ENCODE measurements at regions not wholly inside any gene's neighbourhood (a gene's known extent, or its start where the extent isn't known, plus 50 kb on each side); places are given as distances from the start of the nearest gene placed in this dataset.

DNA sequence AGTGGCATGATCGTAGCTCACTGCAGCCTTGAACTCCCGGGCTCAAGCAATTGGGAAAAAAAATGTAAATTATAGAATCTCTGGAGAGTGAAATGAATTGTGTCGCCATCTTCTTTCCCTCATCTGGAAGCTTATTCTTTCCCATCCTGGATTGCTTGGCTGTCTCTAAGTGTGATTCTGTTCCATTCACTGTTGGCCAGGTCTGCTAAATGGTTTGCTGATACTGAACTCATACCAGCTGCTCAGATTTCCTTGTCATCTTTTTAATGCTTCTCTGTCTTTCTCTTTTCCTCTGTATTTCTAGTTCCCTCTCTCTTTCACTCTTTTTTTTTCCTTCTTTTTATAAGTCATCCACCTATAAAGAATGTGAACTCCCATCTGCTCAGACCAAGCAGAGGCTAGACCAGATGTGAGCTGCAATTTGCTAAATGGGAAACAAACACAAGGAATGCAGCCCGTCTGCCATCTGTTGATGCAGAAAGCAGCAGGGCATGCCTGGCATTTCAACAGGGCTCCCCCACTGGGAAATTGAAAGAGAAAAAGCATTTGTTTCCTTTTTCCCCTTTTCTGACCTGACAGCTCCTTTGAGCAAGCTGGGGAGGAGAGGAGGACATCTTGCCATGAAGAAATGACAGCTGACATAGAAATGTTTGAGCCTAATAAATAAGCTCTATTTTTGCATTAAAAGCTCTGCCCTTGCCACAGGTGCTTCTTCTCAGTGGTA, 1823.6 kb upstream of the FLRT2 start:
- H3K14ac ChIP-seq (ENCODE audit: low read length), result no peak overlapping the region
- no peaks in the 10 kb centered on the region for H3K4me1 ChIP-seq (ENCODE audit: control insufficient read depth in 1 of 2, insufficient read depth in 2 of 2, low read length in 2 of 2)
- WGBS (ENCODE audit: extremely low coverage, insufficient coverage, insufficient read length), result no CpG with 5 or more reads among the region's 4 CpGs
- H3K36me3 ChIP-seq (ENCODE audit: control insufficient read depth in 1 of 2, insufficient read depth in 2 of 2, low read length in 2 of 2), result no peaks in the 10 kb centered on the region
- no peak overlapping the region for H2AK5ac ChIP-seq (ENCODE audit: low read length)
- no peak overlapping the region for H3K18ac ChIP-seq (ENCODE audit: low read length)
- H3K27ac ChIP-seq (ENCODE audit: low read depth, low read length), result no peak overlapping the region
- H2BK12ac ChIP-seq (ENCODE audit: low read length), result no peak overlapping the region
- no peak overlapping the region for H4K8ac ChIP-seq (ENCODE audit: low read depth, low read length)
- no peak overlapping the region for H4K12ac ChIP-seq (ENCODE audit: low read depth, low read length)
- no peak overlapping the region for H4K91ac ChIP-seq (ENCODE audit: low read depth, low read length)
- no peak overlapping the region for H2BK120ac ChIP-seq (ENCODE audit: insufficient read depth, low read length, poor library complexity)
- no peaks in the 10 kb centered on the region for H3K9me3 ChIP-seq (ENCODE audit: insufficient read depth, low read depth, low read length)
- no peak overlapping the region for H2BK5ac ChIP-seq (ENCODE audit: low read depth, low read length, poor library complexity)
- H3K4me2 ChIP-seq (ENCODE audit: low read length), result no peak overlapping the region
- DNase-seq, result no peak
- H3K4ac ChIP-seq (ENCODE audit: low read depth, low read length), result no peak overlapping the region
- no peaks in the 10 kb centered on the region for H3K27me3 ChIP-seq (ENCODE audit: insufficient read depth, low read length)
- H3K9ac ChIP-seq (ENCODE audit: low read length), result no peak overlapping the region
- no peak overlapping the region for H2AFZ ChIP-seq (ENCODE audit: insufficient read depth, low read length, poor library complexity)
- no peak overlapping the region for H3K4me3 ChIP-seq (ENCODE audit: low read depth, low read length)
- H3K79me1 ChIP-seq (ENCODE audit: low read length), result no peaks in the 10 kb centered on the region
- no peak overlapping the region for H3K23ac ChIP-seq (ENCODE audit: low read length)
- H3K79me2 ChIP-seq (ENCODE audit: control insufficient read depth, insufficient read depth, low read length, poor library complexity), result no peaks in the 10 kb centered on the region

DNA sequence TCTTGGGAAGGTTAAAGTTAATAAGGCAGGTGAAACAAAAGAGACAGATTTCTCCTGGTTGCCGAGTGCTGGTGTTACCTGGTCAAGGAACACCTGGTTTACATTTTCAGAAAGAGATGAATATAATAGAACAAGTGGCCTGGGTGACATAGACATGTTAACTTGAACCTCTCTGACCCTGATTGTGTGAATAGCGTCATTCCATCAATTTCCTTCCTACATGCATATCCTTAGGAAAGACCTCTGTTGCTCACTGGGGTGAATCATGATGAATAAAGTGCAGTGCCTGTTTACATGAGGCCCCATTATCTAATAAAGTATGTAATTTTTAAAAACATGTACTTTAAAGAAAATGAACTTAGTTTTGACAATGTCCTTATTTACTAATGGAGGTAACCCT, 1822.9 kb upstream of the FLRT2 start:
- no peaks in the 10 kb centered on the region for H3K27me3 ChIP-seq (ENCODE audit: insufficient read depth, low read length)
- H4K12ac ChIP-seq (ENCODE audit: low read depth, low read length), result no peak overlapping the region
- no peak overlapping the region for H3K18ac ChIP-seq (ENCODE audit: low read length)
- no peak overlapping the region for H3K4me2 ChIP-seq (ENCODE audit: low read length)
- no peak overlapping the region for H4K91ac ChIP-seq (ENCODE audit: low read depth, low read length)
- H3K4me1 ChIP-seq (ENCODE audit: control insufficient read depth in 1 of 2, insufficient read depth in 2 of 2, low read length in 2 of 2), result no peaks in the 10 kb centered on the region
- H3K36me3 ChIP-seq (ENCODE audit: control insufficient read depth in 1 of 2, insufficient read depth in 2 of 2, low read length in 2 of 2), result no peaks in the 10 kb centered on the region
- H3K9ac ChIP-seq (ENCODE audit: low read length), result no peak overlapping the region
- no peak overlapping the region for H2AK5ac ChIP-seq (ENCODE audit: low read length)
- H3K23ac ChIP-seq (ENCODE audit: low read length), result no peak overlapping the region
- no CpG with 5 or more reads among the region's 2 CpGs for WGBS (ENCODE audit: extremely low coverage, insufficient coverage, insufficient read length)
- H3K79me1 ChIP-seq (ENCODE audit: low read length), result no peaks in the 10 kb centered on the region
- no peak overlapping the region for H3K4ac ChIP-seq (ENCODE audit: low read depth, low read length)
- H3K79me2 ChIP-seq (ENCODE audit: control insufficient read depth, insufficient read depth, low read length, poor library complexity), result no peaks in the 10 kb centered on the region
- no peak overlapping the region for H4K8ac ChIP-seq (ENCODE audit: low read depth, low read length)
- no peak overlapping the region for H2BK5ac ChIP-seq (ENCODE audit: low read depth, low read length, poor library complexity)
- no peak overlapping the region for H3K4me3 ChIP-seq (ENCODE audit: low read depth, low read length)
- no peak overlapping the region for H2AFZ ChIP-seq (ENCODE audit: insufficient read depth, low read length, poor library complexity)
- DNase-seq, result no peak
- H2BK12ac ChIP-seq (ENCODE audit: low read length), result no peak overlapping the region
- H3K14ac ChIP-seq (ENCODE audit: low read length), result no peak overlapping the region
- H2BK120ac ChIP-seq (ENCODE audit: insufficient read depth, low read length, poor library complexity), result no peak overlapping the region
- H3K27ac ChIP-seq (ENCODE audit: low read depth, low read length), result no peak overlapping the region
- no peaks in the 10 kb centered on the region for H3K9me3 ChIP-seq (ENCODE audit: insufficient read depth, low read depth, low read length)

- no peak overlapping the region for H3K14ac ChIP-seq (ENCODE audit: low read length)
- no peaks in the 10 kb centered on the region for H3K79me1 ChIP-seq (ENCODE audit: low read length)
- H2AFZ ChIP-seq (ENCODE audit: insufficient read depth, low read length, poor library complexity), result no peak overlapping the region
- H3K36me3 ChIP-seq (ENCODE audit: control insufficient read depth in 1 of 2, insufficient read depth in 2 of 2, low read length in 2 of 2), result no peaks in the 10 kb centered on the region
- DNase-seq, result no peak
- no peak overlapping the region for H4K12ac ChIP-seq (ENCODE audit: low read depth, low read length)
- no peak overlapping the region for H3K4me3 ChIP-seq (ENCODE audit: low read depth, low read length)
- no peak overlapping the region for H4K91ac ChIP-seq (ENCODE audit: low read depth, low read length)
- H3K4me2 ChIP-seq (ENCODE audit: low read length), result no peak overlapping the region
- no peak overlapping the region for H2AK5ac ChIP-seq (ENCODE audit: low read length)
- H2BK12ac ChIP-seq (ENCODE audit: low read length), result no peak overlapping the region
- H3K27ac ChIP-seq (ENCODE audit: low read depth, low read length), result no peak overlapping the region
- no peak overlapping the region for H4K8ac ChIP-seq (ENCODE audit: low read depth, low read length)
- no peak overlapping the region for H3K4ac ChIP-seq (ENCODE audit: low read depth, low read length)
- H3K4me1 ChIP-seq (ENCODE audit: control insufficient read depth in 1 of 2, insufficient read depth in 2 of 2, low read length in 2 of 2), result no peaks in the 10 kb centered on the region
- no peaks in the 10 kb centered on the region for H3K79me2 ChIP-seq (ENCODE audit: control insufficient read depth, insufficient read depth, low read length, poor library complexity)
- H3K27me3 ChIP-seq (ENCODE audit: insufficient read depth, low read length), result no peaks in the 10 kb centered on the region
- H3K9ac ChIP-seq (ENCODE audit: low read length), result no peak overlapping the region
- no peak overlapping the region for H3K18ac ChIP-seq (ENCODE audit: low read length)
- no peaks in the 10 kb centered on the region for H3K9me3 ChIP-seq (ENCODE audit: insufficient read depth, low read depth, low read length)
- no peak overlapping the region for H2BK5ac ChIP-seq (ENCODE audit: low read depth, low read length, poor library complexity)
- no peak overlapping the region for H3K23ac ChIP-seq (ENCODE audit: low read length)
- H2BK120ac ChIP-seq (ENCODE audit: insufficient read depth, low read length, poor library complexity), result no peak overlapping the region
Measured at GRCh38 chr14:83709116-83709515, 1820.8 kb upstream of the FLRT2 start.

DNA sequence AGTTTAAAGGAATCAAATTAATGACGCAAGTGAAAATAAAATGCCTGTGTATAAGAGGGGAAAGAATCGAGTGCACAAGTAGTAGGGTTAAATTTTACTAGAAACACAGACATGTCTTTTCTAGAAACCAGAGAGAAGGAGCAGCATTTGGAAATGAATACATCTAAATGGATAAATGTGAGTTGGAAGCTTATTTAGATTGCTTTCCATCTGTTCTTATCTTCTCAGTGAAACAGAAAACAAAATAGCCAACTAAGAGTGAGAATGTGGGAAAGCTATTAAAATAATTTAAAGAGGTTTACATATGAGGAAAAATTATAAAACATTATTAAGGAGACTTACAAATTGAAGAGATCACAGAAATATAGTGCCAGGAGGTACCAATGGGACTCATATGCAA, 1818.9 kb upstream of the FLRT2 start:
- WGBS (ENCODE audit: extremely low coverage, insufficient coverage, insufficient read length), result 100% methylated on average over 1 of the region's 2 CpGs
- no peak overlapping the region for H4K91ac ChIP-seq (ENCODE audit: low read depth, low read length)

More for the DNA sequence above, 1818.9 kb upstream of the FLRT2 start:
- H4K12ac ChIP-seq (ENCODE audit: low read depth, low read length), result no peak overlapping the region
- no peak overlapping the region for H3K4ac ChIP-seq (ENCODE audit: low read depth, low read length)
- H3K14ac ChIP-seq (ENCODE audit: low read length), result no peak overlapping the region
- no peaks in the 10 kb centered on the region for H3K36me3 ChIP-seq (ENCODE audit: control insufficient read depth in 1 of 2, insufficient read depth in 2 of 2, low read length in 2 of 2)
- H3K9me3 ChIP-seq (ENCODE audit: insufficient read depth, low read depth, low read length), result no peaks in the 10 kb centered on the region
- no peaks in the 10 kb centered on the region for H3K79me2 ChIP-seq (ENCODE audit: control insufficient read depth, insufficient read depth, low read length, poor library complexity)
- no peaks in the 10 kb centered on the region for H3K27me3 ChIP-seq (ENCODE audit: insufficient read depth, low read length)
- H3K4me2 ChIP-seq (ENCODE audit: low read length), result no peak overlapping the region
- no peak overlapping the region for H2AK5ac ChIP-seq (ENCODE audit: low read length)
- H2BK12ac ChIP-seq (ENCODE audit: low read length), result no peak overlapping the region
- H3K4me3 ChIP-seq (ENCODE audit: low read depth, low read length), result no peak overlapping the region
- no peak overlapping the region for H3K18ac ChIP-seq (ENCODE audit: low read length)
- no peak overlapping the region for H2AFZ ChIP-seq (ENCODE audit: insufficient read depth, low read length, poor library complexity)
- H3K9ac ChIP-seq (ENCODE audit: low read length), result no peak overlapping the region
- no peaks in the 10 kb centered on the region for H3K79me1 ChIP-seq (ENCODE audit: low read length)
- no peak overlapping the region for H3K27ac ChIP-seq (ENCODE audit: low read depth, low read length)
- no peak overlapping the region for H3K23ac ChIP-seq (ENCODE audit: low read length)
- H2BK5ac ChIP-seq (ENCODE audit: low read depth, low read length, poor library complexity), result no peak overlapping the region
- no peak overlapping the region for H2BK120ac ChIP-seq (ENCODE audit: insufficient read depth, low read length, poor library complexity)
- no peaks in the 10 kb centered on the region for H3K4me1 ChIP-seq (ENCODE audit: control insufficient read depth in 1 of 2, insufficient read depth in 2 of 2, low read length in 2 of 2)
- DNase-seq, result no peak
- no peak overlapping the region for H4K8ac ChIP-seq (ENCODE audit: low read depth, low read length)
